HEK293 (cell line): ENCODE measurements at regions not wholly inside any gene's neighbourhood (a gene's known extent, or its start where the extent isn't known, plus 50 kb on each side); places are given as distances from the start of the nearest gene placed in this dataset.

ENCODE experiments used
- EGR2 ChIP-seq: fragments of 450-650 bp; formaldehyde crosslinking; IDR thresholded peaks from 2 replicates; pipeline ENCODE4 v1.5.1; 2016; ENCODE audit warnings: low read depth, missing biosample characterization, missing genetic modification characterization
- GLIS2 ChIP-seq: fragments of 450-650 bp; formaldehyde crosslinking; IDR thresholded peaks from 2 replicates; pipeline ENCODE4 v1.5.1; 2016; ENCODE audit warnings: missing biosample characterization, missing genetic modification characterization
- YY1 ChIP-seq: fragments of 450-650 bp; formaldehyde crosslinking; IDR thresholded peaks from 2 replicates; pipeline ENCODE4 v1.5.1; 2018; ENCODE audit warnings: missing biosample characterization, missing genetic modification characterization
- ZNF133 ChIP-seq: fragments of 450-650 bp; formaldehyde crosslinking; IDR thresholded peaks from 2 replicates; pipeline ENCODE4 v1.5.1; 2016; ENCODE audit warnings: missing biosample characterization, missing genetic modification characterization
- ZNF391 ChIP-seq: fragments of 450-650 bp; formaldehyde crosslinking; IDR thresholded peaks from 2 replicates; pipeline ENCODE4 v1.5.1; 2016; ENCODE audit warnings: low read depth, missing biosample characterization, missing genetic modification characterization, borderline replicate concordance
- ZNF623 ChIP-seq: fragments of 450-650 bp; formaldehyde crosslinking; IDR thresholded peaks from 2 replicates; pipeline ENCODE4 v1.5.1; 2016; ENCODE audit warnings: missing biosample characterization, missing genetic modification characterization
- ZNF624 ChIP-seq: fragments of 450-650 bp; formaldehyde crosslinking; IDR thresholded peaks from 2 replicates; pipeline ENCODE4 v1.5.1; 2017; ENCODE audit warnings: missing biosample characterization, missing genetic modification characterization
- ZNF747 ChIP-seq: fragments of 450-650 bp; formaldehyde crosslinking; IDR thresholded peaks from 2 replicates; pipeline ENCODE4 v1.5.1; 2016; ENCODE audit warnings: missing biosample characterization, missing genetic modification characterization
- ZSCAN23 ChIP-seq: fragments of 450-650 bp; formaldehyde crosslinking; IDR thresholded peaks from 2 replicates; pipeline ENCODE4 v1.5.1; 2016; ENCODE audit warnings: missing biosample characterization, missing genetic modification characterization
- TF ChIP-seq, protein P1 (sequence below): fragments of 450-650 bp; formaldehyde crosslinking; IDR thresholded peaks from 2 replicates; pipeline ENCODE4 v1.5.1; 2016; ENCODE audit warnings: missing biosample characterization, missing genetic modification characterization
- TF ChIP-seq, protein P2 (sequence below): fragments of 450-650 bp; formaldehyde crosslinking; IDR thresholded peaks from 2 replicates; pipeline ENCODE4 v1.5.1; 2016; ENCODE audit warnings: missing biosample characterization, missing genetic modification characterization
- TF ChIP-seq, protein P3 (sequence below): fragments of 450-650 bp; formaldehyde crosslinking; IDR thresholded peaks from 2 replicates; pipeline ENCODE4 v1.5.1; 2016; ENCODE audit warnings: missing biosample characterization, missing genetic modification characterization
- TF ChIP-seq, protein P4 (sequence below): fragments of 450-650 bp; formaldehyde crosslinking; IDR thresholded peaks from 2 replicates; pipeline ENCODE4 v1.5.1; 2016; ENCODE audit warnings: missing biosample characterization, missing genetic modification characterization

DNA sequence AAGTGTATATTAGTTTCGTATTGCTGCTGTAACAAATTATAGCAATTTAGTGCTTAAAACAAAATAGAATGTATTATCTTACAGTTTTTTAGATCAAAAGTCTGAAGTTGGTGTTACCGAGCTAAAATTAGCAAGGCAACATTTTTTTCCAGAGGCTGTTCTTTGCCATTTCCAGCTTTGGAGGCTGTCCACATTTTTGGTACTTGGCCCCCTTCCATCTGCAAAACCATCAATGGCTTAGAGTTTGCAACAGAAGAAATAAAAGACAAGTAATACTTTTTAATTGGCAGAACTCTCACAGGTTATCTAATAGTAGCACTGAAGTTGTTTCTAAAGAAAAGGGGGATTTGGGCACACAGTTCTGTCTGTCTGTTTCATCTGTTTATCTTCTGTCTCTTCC, 1248.5 kb downstream of the ROBO1 start:
- TF ChIP-seq YY1 (tag by site-specific recombination): no peak
- no peak for TF ChIP-seq ZNF747 (tag by site-specific recombination)
- TF ChIP-seq, protein P1, sequence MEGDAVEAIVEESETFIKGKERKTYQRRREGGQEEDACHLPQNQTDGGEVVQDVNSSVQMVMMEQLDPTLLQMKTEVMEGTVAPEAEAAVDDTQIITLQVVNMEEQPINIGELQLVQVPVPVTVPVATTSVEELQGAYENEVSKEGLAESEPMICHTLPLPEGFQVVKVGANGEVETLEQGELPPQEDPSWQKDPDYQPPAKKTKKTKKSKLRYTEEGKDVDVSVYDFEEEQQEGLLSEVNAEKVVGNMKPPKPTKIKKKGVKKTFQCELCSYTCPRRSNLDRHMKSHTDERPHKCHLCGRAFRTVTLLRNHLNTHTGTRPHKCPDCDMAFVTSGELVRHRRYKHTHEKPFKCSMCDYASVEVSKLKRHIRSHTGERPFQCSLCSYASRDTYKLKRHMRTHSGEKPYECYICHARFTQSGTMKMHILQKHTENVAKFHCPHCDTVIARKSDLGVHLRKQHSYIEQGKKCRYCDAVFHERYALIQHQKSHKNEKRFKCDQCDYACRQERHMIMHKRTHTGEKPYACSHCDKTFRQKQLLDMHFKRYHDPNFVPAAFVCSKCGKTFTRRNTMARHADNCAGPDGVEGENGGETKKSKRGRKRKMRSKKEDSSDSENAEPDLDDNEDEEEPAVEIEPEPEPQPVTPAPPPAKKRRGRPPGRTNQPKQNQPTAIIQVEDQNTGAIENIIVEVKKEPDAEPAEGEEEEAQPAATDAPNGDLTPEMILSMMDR: no peak
- no peak for TF ChIP-seq ZNF623 (tag by site-specific recombination)
- TF ChIP-seq ZNF624 (tag by site-specific recombination): no peak
- no peak for TF ChIP-seq ZNF391 (tag by site-specific recombination)
- TF ChIP-seq, protein P2, sequence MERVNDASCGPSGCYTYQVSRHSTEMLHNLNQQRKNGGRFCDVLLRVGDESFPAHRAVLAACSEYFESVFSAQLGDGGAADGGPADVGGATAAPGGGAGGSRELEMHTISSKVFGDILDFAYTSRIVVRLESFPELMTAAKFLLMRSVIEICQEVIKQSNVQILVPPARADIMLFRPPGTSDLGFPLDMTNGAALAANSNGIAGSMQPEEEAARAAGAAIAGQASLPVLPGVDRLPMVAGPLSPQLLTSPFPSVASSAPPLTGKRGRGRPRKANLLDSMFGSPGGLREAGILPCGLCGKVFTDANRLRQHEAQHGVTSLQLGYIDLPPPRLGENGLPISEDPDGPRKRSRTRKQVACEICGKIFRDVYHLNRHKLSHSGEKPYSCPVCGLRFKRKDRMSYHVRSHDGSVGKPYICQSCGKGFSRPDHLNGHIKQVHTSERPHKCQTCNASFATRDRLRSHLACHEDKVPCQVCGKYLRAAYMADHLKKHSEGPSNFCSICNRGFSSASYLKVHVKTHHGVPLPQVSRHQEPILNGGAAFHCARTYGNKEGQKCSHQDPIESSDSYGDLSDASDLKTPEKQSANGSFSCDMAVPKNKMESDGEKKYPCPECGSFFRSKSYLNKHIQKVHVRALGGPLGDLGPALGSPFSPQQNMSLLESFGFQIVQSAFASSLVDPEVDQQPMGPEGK (tag by site-specific recombination): no peak
- TF ChIP-seq GLIS2 (tag by site-specific recombination): no peak
- TF ChIP-seq ZSCAN23 (tag by site-specific recombination): no peak
- no peak for TF ChIP-seq EGR2 (tag by site-specific recombination)
- TF ChIP-seq, protein P3, sequence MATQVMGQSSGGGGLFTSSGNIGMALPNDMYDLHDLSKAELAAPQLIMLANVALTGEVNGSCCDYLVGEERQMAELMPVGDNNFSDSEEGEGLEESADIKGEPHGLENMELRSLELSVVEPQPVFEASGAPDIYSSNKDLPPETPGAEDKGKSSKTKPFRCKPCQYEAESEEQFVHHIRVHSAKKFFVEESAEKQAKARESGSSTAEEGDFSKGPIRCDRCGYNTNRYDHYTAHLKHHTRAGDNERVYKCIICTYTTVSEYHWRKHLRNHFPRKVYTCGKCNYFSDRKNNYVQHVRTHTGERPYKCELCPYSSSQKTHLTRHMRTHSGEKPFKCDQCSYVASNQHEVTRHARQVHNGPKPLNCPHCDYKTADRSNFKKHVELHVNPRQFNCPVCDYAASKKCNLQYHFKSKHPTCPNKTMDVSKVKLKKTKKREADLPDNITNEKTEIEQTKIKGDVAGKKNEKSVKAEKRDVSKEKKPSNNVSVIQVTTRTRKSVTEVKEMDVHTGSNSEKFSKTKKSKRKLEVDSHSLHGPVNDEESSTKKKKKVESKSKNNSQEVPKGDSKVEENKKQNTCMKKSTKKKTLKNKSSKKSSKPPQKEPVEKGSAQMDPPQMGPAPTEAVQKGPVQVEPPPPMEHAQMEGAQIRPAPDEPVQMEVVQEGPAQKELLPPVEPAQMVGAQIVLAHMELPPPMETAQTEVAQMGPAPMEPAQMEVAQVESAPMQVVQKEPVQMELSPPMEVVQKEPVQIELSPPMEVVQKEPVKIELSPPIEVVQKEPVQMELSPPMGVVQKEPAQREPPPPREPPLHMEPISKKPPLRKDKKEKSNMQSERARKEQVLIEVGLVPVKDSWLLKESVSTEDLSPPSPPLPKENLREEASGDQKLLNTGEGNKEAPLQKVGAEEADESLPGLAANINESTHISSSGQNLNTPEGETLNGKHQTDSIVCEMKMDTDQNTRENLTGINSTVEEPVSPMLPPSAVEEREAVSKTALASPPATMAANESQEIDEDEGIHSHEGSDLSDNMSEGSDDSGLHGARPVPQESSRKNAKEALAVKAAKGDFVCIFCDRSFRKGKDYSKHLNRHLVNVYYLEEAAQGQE: no peak
- TF ChIP-seq ZNF133: no peak
- TF ChIP-seq, protein P4, sequence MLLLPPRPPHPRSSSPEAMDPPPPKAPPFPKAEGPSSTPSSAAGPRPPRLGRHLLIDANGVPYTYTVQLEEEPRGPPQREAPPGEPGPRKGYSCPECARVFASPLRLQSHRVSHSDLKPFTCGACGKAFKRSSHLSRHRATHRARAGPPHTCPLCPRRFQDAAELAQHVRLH (tag by site-specific recombination): no peak
